Stimulated activated naive CD8-positive, alpha-beta T cell treated with anti-CD3 and anti-CD28 coated beads, Interleukin-15, amount 100 ng/mL, for 72 hours (primary cell): ENCODE measurements at regions not wholly inside any gene's neighbourhood (a gene's known extent, or its start where the extent isn't known, plus 50 kb on each side); places are given as distances from the start of the nearest gene placed in this dataset.

Source experiments
- ATAC-seq: fragments of 150-1000 bp; cut with Tn5 transposase; 2 replicates; pipeline ENCODE4 v1.10.0; 2021; ENCODE audit warnings: mild to moderate bottlenecking, moderate library complexity
- DNase-seq, 2 donors: peaks; one replicate each; pipeline ENCODE4 v3.0.0; 2021 to 2022
- H3K27ac Mint-ChIP-seq, 2 donors: one replicate each; pipeline ENCODE4 v1.8.0; 2022; ENCODE audit warnings: mild to moderate bottlenecking in 2 of 2, mixed read lengths in 2 of 2, moderate library complexity in 2 of 2
- H3K27me3 Mint-ChIP-seq: one replicate; pipeline ENCODE4 v1.8.0; 2022; ENCODE audit warnings: mixed read lengths
- H3K4me1 Mint-ChIP-seq: one replicate; pipeline ENCODE4 v1.8.0; 2022; ENCODE audit warnings: mild to moderate bottlenecking, mixed read lengths
- H3K4me3 Mint-ChIP-seq, 2 donors: one replicate each; pipeline ENCODE4 v1.8.0; 2022; ENCODE audit warnings: mild to moderate bottlenecking in 2 of 2, mixed read lengths in 2 of 2, moderate library complexity in 1 of 2
- H3K9me3 Mint-ChIP-seq, 2 donors: one replicate each; pipeline ENCODE4 v1.8.0; 2022; ENCODE audit warnings: mixed read lengths in 2 of 2

- ATAC-seq (no peak), DNase-seq (no peak)
- Mint-ChIP-seq H3K9me3 (no peaks in the 10 kb centered on the region), H3K4me3 (no peak overlapping the region), H3K27me3 (peaks cover 14% of the 10 kb centered on the region), H3K4me1 (no peaks in the 10 kb centered on the region), H3K27ac (no peak overlapping the region)
Observed at GRCh38 chr10:31648966-31649365, 279.7 kb downstream of the ARHGAP12 start.

GRCh38 chr10:31647861-31648260 is 280.8 kb downstream of the ARHGAP12 start:
- no peaks in the 10 kb centered on the region for H3K4me1 Mint-ChIP-seq
- peaks cover 0 to 2% of the 10 kb centered on the region in 2 donors for H3K9me3 Mint-ChIP-seq
- no peak for ATAC-seq
- peaks cover 14% of the 10 kb centered on the region for H3K27me3 Mint-ChIP-seq
- H3K4me3 Mint-ChIP-seq = no peak overlapping the region
- H3K27ac Mint-ChIP-seq = no peak overlapping the region
- no peak for DNase-seq

- ATAC-seq = no peak
- H3K4me1 Mint-ChIP-seq = no peaks in the 10 kb centered on the region
- peaks cover 3 to 7% of the 10 kb centered on the region in 2 donors for H3K9me3 Mint-ChIP-seq
- H3K27me3 Mint-ChIP-seq = peaks cover 8% of the 10 kb centered on the region
- no peak for DNase-seq
- H3K27ac Mint-ChIP-seq = no peak overlapping the region
- H3K4me3 Mint-ChIP-seq = no peak overlapping the region
Observed at GRCh38 chr10:31646519-31646918, 282.1 kb downstream of the ARHGAP12 start.

GRCh38 chr10:31645786-31646185 is 282.8 kb downstream of the ARHGAP12 start:
- Mint-ChIP-seq H3K27ac (no peak overlapping the region), H3K4me3 (no peak overlapping the region), H3K27me3 (peaks cover 5% of the 10 kb centered on the region), H3K9me3 (peaks cover 7 to 10% of the 10 kb centered on the region in 2 donors), H3K4me1 (no peaks in the 10 kb centered on the region)
- no peak for ATAC-seq
- DNase-seq = no peak

- Mint-ChIP-seq H3K9me3 (peaks cover 7 to 16% of the 10 kb centered on the region in 2 donors), H3K4me1 (no peaks in the 10 kb centered on the region), H3K27me3 (peaks cover 10% of the 10 kb centered on the region), H3K27ac (peak overlapping the region in 1 of 2 donors; percentile 7), H3K4me3 (no peak overlapping the region)
- no peak for ATAC-seq
- no peak for DNase-seq
Observed at GRCh38 chr10:31644931-31645633, 283.5 kb downstream of the ARHGAP12 start.

- Mint-ChIP-seq H3K4me1 (no peaks in the 10 kb centered on the region), H3K9me3 (peaks cover 12 to 26% of the 10 kb centered on the region in 2 donors), H3K27me3 (peaks cover 10% of the 10 kb centered on the region), H3K27ac (no peak overlapping the region), H3K4me3 (no peak overlapping the region)
- DNase-seq (no peak), ATAC-seq (no peak)
Observed at GRCh38 chr10:31642281-31642680, 286.4 kb downstream of the ARHGAP12 start.

- Mint-ChIP-seq H3K27me3 (peaks cover 3% of the 10 kb centered on the region), H3K9me3 (peaks cover 6 to 19% of the 10 kb centered on the region in 2 donors), H3K4me3 (no peak overlapping the region), H3K4me1 (no peaks in the 10 kb centered on the region), H3K27ac (no peak overlapping the region)
- ATAC-seq = no peak
- no peak for DNase-seq
Observed at GRCh38 chr10:31635415-31636065, 293.1 kb downstream of the ARHGAP12 start.

GRCh38 chr10:31635009-31635408 is 293.6 kb downstream of the ARHGAP12 start:
- Mint-ChIP-seq H3K9me3 (peaks cover 6 to 15% of the 10 kb centered on the region in 2 donors), H3K4me1 (no peaks in the 10 kb centered on the region), H3K4me3 (no peak overlapping the region), H3K27me3 (no peaks in the 10 kb centered on the region), H3K27ac (no peak overlapping the region)
- ATAC-seq (no peak), DNase-seq (no peak)

- Mint-ChIP-seq H3K27ac (no peak overlapping the region), H3K9me3 (peaks cover 7 to 14% of the 10 kb centered on the region in 2 donors), H3K4me1 (no peaks in the 10 kb centered on the region), H3K27me3 (peaks cover 9% of the 10 kb centered on the region), H3K4me3 (no peak overlapping the region)
- DNase-seq (no peak), ATAC-seq (no peak)
Observed at GRCh38 chr10:31630861-31631567, 297.6 kb downstream of the ARHGAP12 start.

GRCh38 chr10:31625566-31625965 is 303.1 kb downstream of the ARHGAP12 start:
- DNase-seq (no peak), ATAC-seq (no peak)
- H3K9me3 Mint-ChIP-seq = peaks cover 24 to 25% of the 10 kb centered on the region in 2 donors
- no peak overlapping the region for H3K4me3 Mint-ChIP-seq
- H3K4me1 Mint-ChIP-seq = no peaks in the 10 kb centered on the region
- no peak overlapping the region for H3K27ac Mint-ChIP-seq
- H3K27me3 Mint-ChIP-seq = peaks cover 9% of the 10 kb centered on the region

GRCh38 chr10:31624611-31625010 is 304.0 kb downstream of the ARHGAP12 start:
- H3K4me3 Mint-ChIP-seq = no peak overlapping the region

GRCh38 chr10:31623947-31624346 is 304.7 kb downstream of the ARHGAP12 start:
- ATAC-seq = no peak

More at GRCh38 chr10:31624611-31625010, 304.0 kb downstream of the ARHGAP12 start:
- no peak for ATAC-seq
- H3K27me3 Mint-ChIP-seq = peaks cover 5% of the 10 kb centered on the region
- H3K9me3 Mint-ChIP-seq = peaks cover 24 to 25% of the 10 kb centered on the region in 2 donors
- no peak overlapping the region for H3K27ac Mint-ChIP-seq
- DNase-seq = no peak
- no peaks in the 10 kb centered on the region for H3K4me1 Mint-ChIP-seq

GRCh38 chr10:31623466-31623865 is 304.4 kb downstream of the ZEB1 start:
- Mint-ChIP-seq H3K4me1 (no peaks in the 10 kb centered on the region), H3K27ac (no peak overlapping the region), H3K27me3 (no peaks in the 10 kb centered on the region), H3K4me3 (no peak overlapping the region), H3K9me3 (peaks cover 24 to 25% of the 10 kb centered on the region in 2 donors)
- DNase-seq (no peak), ATAC-seq (no peak)

More at GRCh38 chr10:31623947-31624346, 304.7 kb downstream of the ARHGAP12 start:
- Mint-ChIP-seq H3K4me3 (no peak overlapping the region), H3K9me3 (peaks cover 24 to 25% of the 10 kb centered on the region in 2 donors), H3K4me1 (no peaks in the 10 kb centered on the region), H3K27ac (no peak overlapping the region), H3K27me3 (no peaks in the 10 kb centered on the region)
- DNase-seq = no peak

GRCh38 chr10:31622978-31623377 is 304.0 kb downstream of the ZEB1 start:
- Mint-ChIP-seq H3K4me1 (no peaks in the 10 kb centered on the region), H3K4me3 (no peak overlapping the region), H3K9me3 (peaks cover 24 to 25% of the 10 kb centered on the region in 2 donors), H3K27me3 (no peaks in the 10 kb centered on the region), H3K27ac (no peak overlapping the region)
- DNase-seq = no peak
- ATAC-seq = no peak

GRCh38 chr10:31621733-31622132 is 302.7 kb downstream of the ZEB1 start:
- H3K4me3 Mint-ChIP-seq = no peak overlapping the region
- H3K27me3 Mint-ChIP-seq = no peaks in the 10 kb centered on the region
- peak overlapping the region in 1 of 2 donors; percentile 68 for H3K27ac Mint-ChIP-seq

More at GRCh38 chr10:31621733-31622132, 302.7 kb downstream of the ZEB1 start:
- H3K4me1 Mint-ChIP-seq = no peaks in the 10 kb centered on the region
- no peak for ATAC-seq
- peaks cover 23 to 25% of the 10 kb centered on the region in 2 donors for H3K9me3 Mint-ChIP-seq
- DNase-seq = no peak
